Mucosa of descending colon (tissue), 3 donors: ENCODE measurements at regions not wholly inside any gene's neighbourhood (a gene's known extent, or its start where the extent isn't known, plus 50 kb on each side); places are given as distances from the start of the nearest gene placed in this dataset.

Source experiments
- ATAC-seq: fragments of 200-7000 bp; cut with Tn5 transposase; one replicate; pipeline ENCODE4 v1.9.1; 2020; ENCODE audit warnings: mild to moderate bottlenecking, moderate library complexity
- DNase-seq, 3 donors: peaks; one replicate each; pipeline ENCODE4 v3.0.0-alpha.2; 2020
- H3K36me3 ChIP-seq: fragments of 200-600 bp; one replicate; pipeline ENCODE4 v1.8.0; 2021; ENCODE audit warnings: low read depth, mild to moderate bottlenecking
- H3K4me1 ChIP-seq: fragments of 200-600 bp; one replicate; pipeline ENCODE4 v1.8.0; 2021; ENCODE audit warnings: low read depth, mild to moderate bottlenecking
- H3K4me3 ChIP-seq: fragments of 200-600 bp; one replicate; pipeline ENCODE4 v1.8.0; 2021; ENCODE audit warnings: mild to moderate bottlenecking
- H3K9me3 ChIP-seq: fragments of 200-600 bp; one replicate; pipeline ENCODE4 v1.8.0; 2021; ENCODE audit warnings: mild to moderate bottlenecking
- CTCF ChIP-seq: fragments of 200-600 bp; IDR thresholded peaks from one replicate; pipeline ENCODE4 v1.8.0; 2022; ENCODE audit warnings: antibody characterized with exemption, mild to moderate bottlenecking
- intact Hi-C, 2 donors: fragments of 100-400 bp; cut with DNase I in 1 of 2; cut with micrococcal nuclease in 1 of 2; formaldehyde crosslinking; loops; one replicate each; pipeline versions ENCODE4 v1.11.0 to v1.11.1; 2022; cut with DNase I, micrococcal nuclease
- donor health status: DM: no; HTN: no; CAD: no; lungs with moderate emphysema.
- donor health status: DM: no; HTN: no; CAD: no.
- donor health status: DM: no; HTN: yes; CAD: no.

- no peak for ATAC-seq
- intact Hi-C loops, result no loop called here
- DNase-seq, result no peak
- Histone ChIP-seq H3K36me3 (no peaks in the 10 kb centered on the region), H3K9me3 (no peaks in the 10 kb centered on the region), H3K4me3 (no peak overlapping the region), H3K4me1 (no peaks in the 10 kb centered on the region)
- no peak for TF ChIP-seq CTCF
Observed at GRCh38 chr6:80472271-80472670, 365.8 kb downstream of the BCKDHB start.

GRCh38 chr6:80469977-80470376, 363.5 kb downstream of the BCKDHB start:
- no peak overlapping the region for H3K4me3 ChIP-seq
- no peak for ATAC-seq
- no peaks in the 10 kb centered on the region for H3K36me3 ChIP-seq
- no peak for DNase-seq
- H3K9me3 ChIP-seq, result no peaks in the 10 kb centered on the region
- TF ChIP-seq CTCF, result no peak
- no peaks in the 10 kb centered on the region for H3K4me1 ChIP-seq
- intact Hi-C loops, result no loop called here

DNA sequence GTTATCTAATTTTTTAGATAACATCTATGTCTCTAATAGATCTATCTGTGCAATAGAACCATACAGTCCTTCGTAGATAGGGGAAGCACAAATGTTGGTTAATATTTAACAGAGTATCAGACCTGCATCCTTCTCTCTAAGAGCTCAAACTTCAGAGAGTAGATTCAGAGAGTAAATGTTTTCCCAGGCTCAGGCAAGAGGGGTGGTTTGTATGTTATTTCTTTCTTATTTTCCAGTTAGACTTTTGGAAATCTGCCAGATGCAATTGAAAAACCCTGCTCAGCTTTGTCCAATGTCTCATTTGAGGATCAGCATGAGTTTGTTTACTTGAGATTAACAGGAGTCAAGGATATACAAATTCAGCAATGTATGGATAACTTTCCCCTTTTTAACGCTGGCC, 361.9 kb downstream of the BCKDHB start:
- TF ChIP-seq CTCF, result no peak
- Histone ChIP-seq H3K36me3 (no peaks in the 10 kb centered on the region), H3K4me1 (no peaks in the 10 kb centered on the region), H3K9me3 (no peaks in the 10 kb centered on the region), H3K4me3 (no peak overlapping the region)
- ATAC-seq, result peak; percentile 50
- DNase-seq, result no peak
- intact Hi-C loops, result no loop called here

DNA sequence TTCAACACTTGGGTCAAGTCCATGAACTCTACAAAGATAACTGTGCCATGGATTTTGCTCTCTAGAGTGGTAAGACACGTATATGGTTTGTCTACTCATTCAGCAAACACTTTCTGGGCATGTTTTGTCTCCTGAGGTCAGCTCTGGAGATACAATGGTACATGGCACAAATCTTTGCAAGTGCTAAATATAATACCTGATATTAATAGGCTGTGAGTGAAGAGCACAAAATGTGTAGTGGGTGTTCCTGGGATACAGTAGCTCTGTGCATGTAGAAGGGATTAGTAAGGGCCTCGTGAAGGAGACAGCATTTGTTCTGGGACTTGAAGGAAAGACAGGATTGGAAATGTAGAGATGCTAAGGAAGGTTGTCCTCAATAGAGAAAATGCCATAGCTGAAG, 360.9 kb downstream of the BCKDHB start:
- no peak for ATAC-seq
- Histone ChIP-seq H3K9me3 (no peaks in the 10 kb centered on the region), H3K4me1 (no peaks in the 10 kb centered on the region), H3K4me3 (no peak overlapping the region), H3K36me3 (no peaks in the 10 kb centered on the region)
- no peak for TF ChIP-seq CTCF
- intact Hi-C loops, result no loop called here
- no peak for DNase-seq

DNA sequence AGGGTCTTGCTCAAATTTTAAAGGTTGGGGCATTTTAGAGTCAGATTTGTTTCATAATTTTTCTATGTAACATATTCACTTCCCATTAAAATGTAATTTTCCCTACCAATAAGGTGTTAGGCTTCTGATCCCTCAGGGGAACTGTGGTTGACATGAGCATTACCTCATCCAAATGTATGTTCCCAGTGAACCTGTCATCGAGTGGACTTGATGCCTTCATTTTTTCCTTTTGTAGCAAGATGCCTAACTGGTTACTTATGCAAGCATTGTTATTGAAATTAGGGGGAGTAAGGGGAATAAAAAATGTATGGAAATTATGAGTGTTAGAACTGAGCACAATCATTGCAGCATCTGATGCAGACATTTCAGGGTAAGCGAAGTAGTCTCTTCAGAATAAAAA, 360.5 kb downstream of the BCKDHB start:
- ATAC-seq (no peak), DNase-seq (no peak)
- TF ChIP-seq CTCF, result no peak
- Histone ChIP-seq H3K9me3 (no peaks in the 10 kb centered on the region), H3K4me3 (no peak overlapping the region), H3K36me3 (no peaks in the 10 kb centered on the region), H3K4me1 (no peaks in the 10 kb centered on the region)
- intact Hi-C loops, result no loop called here

- intact Hi-C loops, result no loop called here
- H3K36me3 ChIP-seq, result no peaks in the 10 kb centered on the region
- no peaks in the 10 kb centered on the region for H3K4me1 ChIP-seq
- no peaks in the 10 kb centered on the region for H3K9me3 ChIP-seq
- TF ChIP-seq CTCF, result no peak
- ATAC-seq (no peak), DNase-seq (no peak)
- no peak overlapping the region for H3K4me3 ChIP-seq
Observed at GRCh38 chr6:80465513-80465912, 359.0 kb downstream of the BCKDHB start.
